ENCODE measurements at regions not wholly inside any gene's neighbourhood (a gene's known extent, or its start where the extent isn't known, plus 50 kb on each side); places are given as distances from the start of the nearest gene placed in this dataset.

GRCh38 chr3:72449551-72449950 lies 398.7 kb downstream of the SHQ1 start:
- TF ChIP-seq CTCF (IDR thresholded peaks at IDR 0.05): no peak

- no peak for TF ChIP-seq CTCF (IDR thresholded peaks at IDR 0.05)
Measured at GRCh38 chr3:72448858-72449257, 399.4 kb downstream of the SHQ1 start.

- TF ChIP-seq CTCF (IDR thresholded peaks at IDR 0.05): no peak
Measured at GRCh38 chr3:72448375-72448823, 399.8 kb downstream of the SHQ1 start.

- TF ChIP-seq CTCF (IDR thresholded peaks at IDR 0.05): no peak
Measured at GRCh38 chr3:72447059-72447946, 400.9 kb downstream of the SHQ1 start.

GRCh38 chr3:72446218-72447058 lies 401.8 kb downstream of the SHQ1 start, which contains the start of gene RYBP:
Gene RYBP (minus strand): TSS chr3:72446621.
- TF ChIP-seq CTCF (IDR thresholded peaks at IDR 0.05): no peak

- no peak for TF ChIP-seq CTCF (IDR thresholded peaks at IDR 0.05)
Measured at GRCh38 chr3:72445827-72446217, 402.4 kb downstream of the SHQ1 start.

- no peak for TF ChIP-seq CTCF (IDR thresholded peaks at IDR 0.05)
Measured at GRCh38 chr3:72444656-72445223, 403.5 kb downstream of the SHQ1 start.
